Right lobe of liver (tissue), 6 donors: ENCODE measurements at regions not wholly inside any gene's neighbourhood (a gene's known extent, or its start where the extent isn't known, plus 50 kb on each side); places are given as distances from the start of the nearest gene placed in this dataset.
A peak's percentile ranks its signal among the peaks of the same experiment; 100 is the strongest.

ENCODE experiments used
- ATAC-seq, 4 donors: fragments of 200-7000 bp; cut with Tn5 transposase; one replicate each; pipeline ENCODE4 v1.9.1; 2020; ENCODE audit warnings: mild to moderate bottlenecking in 4 of 4, moderate library complexity in 4 of 4
- DNase-seq, 3 donors: peaks; one replicate each; pipeline ENCODE4 v3.0.0-alpha.2; 2020
- H3K27ac ChIP-seq, 3 donors: fragments of 200-600 bp; one replicate each; pipeline ENCODE4 v1.8.0; 2022
- H3K27me3 ChIP-seq, 2 donors: fragments of 200-600 bp; one replicate each; pipeline ENCODE4 v1.8.0; 2022
- H3K36me3 ChIP-seq, 4 donors: fragments of 200-600 bp; sonication (generic) in 1 of 4; one replicate each; pipeline versions ENCODE4 v1.5.1 to v1.8.0; 2017 to 2022; ENCODE audit warnings: control low read depth in 1 of 4
- H3K4me1 ChIP-seq, 4 donors: fragments of 200-600 bp; sonication (generic) in 1 of 4; one replicate each; pipeline versions ENCODE4 v1.5.1 to v1.8.0; 2017 to 2022; ENCODE audit warnings: control low read depth in 1 of 4
- H3K4me3 ChIP-seq, 3 donors: fragments of 200-600 bp; one replicate each; pipeline ENCODE4 v1.8.0; 2022
- H3K9me3 ChIP-seq, 4 donors: fragments of 200-600 bp; sonication (generic) in 1 of 4; one replicate each; pipeline versions ENCODE4 v1.5.1 to v1.8.0; 2017 to 2022; ENCODE audit warnings: control low read depth in 1 of 4
- POLR2A ChIP-seq: fragments of 450-650 bp; IDR thresholded peaks from one replicate; pipeline ENCODE4 v1.6.1; 2017; ENCODE audit warnings: antibody characterized with exemption, mild to moderate bottlenecking
- WGBS: methylation state at CpG from one replicate; pipeline ENCODE4 v1.1.6; 2018; ENCODE audit warnings: low coverage, low lambda C conversion rate; ENCODE audit not compliant: insufficient coverage; ENCODE audit errors: missing lambda C conversion rate; 5-methylcytosine and 5-hydroxymethylcytosine counted together
- intact Hi-C, 2 donors: fragments of 100-400 bp; cut with DNase I; formaldehyde crosslinking; loops; one replicate each; pipeline versions ENCODE4 v1.11.2 to v1.14.1; 2022
- TF ChIP-seq, protein P1 (sequence below), 4 donors: fragments of 200-600 bp in 3 of 4; fragments of 450-650 bp in 1 of 4; IDR thresholded peaks; one replicate each; pipeline versions ENCODE4 v1.5.1 to v1.8.0; 2016 to 2022; ENCODE audit warnings: antibody characterized with exemption in 4 of 4, mild to moderate bottlenecking in 2 of 4
- donor health status: DM: no; HTN: yes; CAD: no.
- donor health status: DM: no; HTN: no; CAD: no.
- donor health status: DM: no; HTN: no; CAD: no.
- donor health status: DM: no; HTN: yes; CAD: no.
- donor health status: DM: no; HTN: yes; CAD: no.

DNA sequence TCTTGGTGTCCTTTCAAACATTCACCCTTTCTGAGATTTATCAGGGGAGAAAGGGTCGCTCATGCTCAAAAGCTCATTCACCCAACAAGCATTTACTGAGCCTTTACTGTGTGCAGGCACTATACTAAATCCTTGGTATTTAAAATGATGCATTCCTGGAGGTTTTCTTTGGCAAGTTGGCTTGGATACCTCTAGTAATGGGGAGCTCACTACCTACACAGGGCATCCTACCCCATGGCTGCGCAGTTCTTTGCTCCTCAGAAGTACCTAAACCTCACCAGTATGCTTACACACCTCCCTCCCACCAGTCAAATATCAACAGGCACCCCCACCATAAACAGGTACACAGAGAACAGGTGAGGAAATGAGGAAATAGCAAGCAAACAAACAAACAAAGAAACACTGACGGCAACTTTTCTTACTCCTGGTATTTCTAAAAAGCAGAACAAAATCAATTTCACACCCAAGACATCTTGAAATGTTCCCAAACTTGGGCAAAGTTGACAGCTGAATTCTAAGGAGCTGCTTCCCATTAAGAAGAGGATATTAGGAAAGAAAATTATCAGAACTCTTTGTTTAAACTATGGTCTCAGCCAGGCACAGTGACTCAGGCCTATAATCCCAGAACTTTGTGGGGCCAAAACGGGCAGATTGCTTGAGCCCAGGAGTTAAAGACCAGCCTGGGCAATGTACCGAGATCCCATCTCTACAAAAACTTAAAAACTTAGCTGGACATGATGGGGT is 104.8 kb downstream of the PSMG1 start:
- intact Hi-C loops, result no loop called here
- ATAC-seq (no peak), DNase-seq (no peak)
- WGBS, result 46% methylated on average over 2 of the region's 5 CpGs
- no peak for TF ChIP-seq POLR2A
- TF ChIP-seq, protein P1, sequence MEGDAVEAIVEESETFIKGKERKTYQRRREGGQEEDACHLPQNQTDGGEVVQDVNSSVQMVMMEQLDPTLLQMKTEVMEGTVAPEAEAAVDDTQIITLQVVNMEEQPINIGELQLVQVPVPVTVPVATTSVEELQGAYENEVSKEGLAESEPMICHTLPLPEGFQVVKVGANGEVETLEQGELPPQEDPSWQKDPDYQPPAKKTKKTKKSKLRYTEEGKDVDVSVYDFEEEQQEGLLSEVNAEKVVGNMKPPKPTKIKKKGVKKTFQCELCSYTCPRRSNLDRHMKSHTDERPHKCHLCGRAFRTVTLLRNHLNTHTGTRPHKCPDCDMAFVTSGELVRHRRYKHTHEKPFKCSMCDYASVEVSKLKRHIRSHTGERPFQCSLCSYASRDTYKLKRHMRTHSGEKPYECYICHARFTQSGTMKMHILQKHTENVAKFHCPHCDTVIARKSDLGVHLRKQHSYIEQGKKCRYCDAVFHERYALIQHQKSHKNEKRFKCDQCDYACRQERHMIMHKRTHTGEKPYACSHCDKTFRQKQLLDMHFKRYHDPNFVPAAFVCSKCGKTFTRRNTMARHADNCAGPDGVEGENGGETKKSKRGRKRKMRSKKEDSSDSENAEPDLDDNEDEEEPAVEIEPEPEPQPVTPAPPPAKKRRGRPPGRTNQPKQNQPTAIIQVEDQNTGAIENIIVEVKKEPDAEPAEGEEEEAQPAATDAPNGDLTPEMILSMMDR (IDR thresholded peaks at IDR 0.05), result no peak
- Histone ChIP-seq H3K36me3 (no peaks in the 10 kb centered on the region), H3K4me3 (no peak overlapping the region), H3K4me1 (peaks cover 0 to 24% (median 3%) of the 10 kb centered on the region in 4 donors), H3K27ac (no peak overlapping the region), H3K9me3 (no peaks in the 10 kb centered on the region), H3K27me3 (no peaks in the 10 kb centered on the region)

DNA sequence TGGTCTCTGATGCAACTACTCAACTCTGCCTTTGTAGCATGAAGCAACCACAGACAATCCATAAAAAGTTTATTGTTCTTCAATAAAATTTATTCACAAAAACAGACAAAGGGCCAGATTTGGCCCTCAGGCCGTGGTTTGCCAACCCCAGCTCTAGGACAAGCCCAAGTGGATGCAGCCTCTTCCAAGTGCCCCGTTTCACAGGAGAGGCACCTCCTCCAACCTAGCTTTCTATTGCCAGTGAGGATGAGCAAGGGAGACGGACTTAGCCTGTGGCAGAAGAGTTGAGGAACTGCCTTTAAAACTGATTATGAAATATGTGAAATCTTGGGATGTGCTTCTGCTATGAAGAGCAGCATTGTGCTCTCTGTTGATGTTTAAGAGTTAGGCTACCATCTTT is 105.4 kb downstream of the PSMG1 start:
- TF ChIP-seq, protein P1 (IDR thresholded peaks at IDR 0.05), result no peak
- no peak for TF ChIP-seq POLR2A
- Histone ChIP-seq H3K4me3 (no peak overlapping the region), H3K9me3 (no peaks in the 10 kb centered on the region), H3K36me3 (no peaks in the 10 kb centered on the region), H3K4me1 (peaks cover 0 to 18% (median 3%) of the 10 kb centered on the region in 4 donors), H3K27ac (no peak overlapping the region), H3K27me3 (no peaks in the 10 kb centered on the region)
- ATAC-seq, result no peak
- WGBS, result 39% methylated on average over 3 of the region's 3 CpGs
- intact Hi-C loops, result no loop called here
- no peak for DNase-seq

DNA sequence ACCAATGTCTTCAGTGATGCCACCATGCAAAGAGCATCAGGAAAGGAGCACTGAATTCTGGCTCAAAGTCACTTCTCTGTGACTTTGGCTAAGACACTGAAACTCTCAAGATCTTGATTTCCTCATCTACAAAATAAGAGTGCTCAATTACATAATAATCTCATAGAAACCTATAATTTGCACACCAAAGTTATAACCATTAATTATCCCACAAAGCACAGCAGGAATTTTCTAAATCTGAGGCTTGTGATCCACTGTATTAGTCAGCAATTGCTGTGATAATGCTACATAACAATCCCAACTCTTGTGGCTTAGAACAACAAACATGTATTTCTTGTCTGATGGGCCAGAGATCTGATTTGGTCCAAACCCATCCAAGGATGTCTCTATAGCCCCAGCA is 108.7 kb downstream of the PSMG1 start:
- no peak overlapping the region for H3K4me3 ChIP-seq
- H3K27me3 ChIP-seq, result no peaks in the 10 kb centered on the region
- intact Hi-C loops, result no loop called here
- no peak for DNase-seq
- ATAC-seq, result no peak
- no peaks in the 10 kb centered on the region for H3K36me3 ChIP-seq
- TF ChIP-seq, protein P1 (IDR thresholded peaks at IDR 0.05), result no peak
- TF ChIP-seq POLR2A, result no peak
- H3K4me1 ChIP-seq, result peaks cover 0 to 14% (median 3%) of the 10 kb centered on the region in 4 donors
- no peaks in the 10 kb centered on the region for H3K9me3 ChIP-seq
- no peak overlapping the region for H3K27ac ChIP-seq

DNA sequence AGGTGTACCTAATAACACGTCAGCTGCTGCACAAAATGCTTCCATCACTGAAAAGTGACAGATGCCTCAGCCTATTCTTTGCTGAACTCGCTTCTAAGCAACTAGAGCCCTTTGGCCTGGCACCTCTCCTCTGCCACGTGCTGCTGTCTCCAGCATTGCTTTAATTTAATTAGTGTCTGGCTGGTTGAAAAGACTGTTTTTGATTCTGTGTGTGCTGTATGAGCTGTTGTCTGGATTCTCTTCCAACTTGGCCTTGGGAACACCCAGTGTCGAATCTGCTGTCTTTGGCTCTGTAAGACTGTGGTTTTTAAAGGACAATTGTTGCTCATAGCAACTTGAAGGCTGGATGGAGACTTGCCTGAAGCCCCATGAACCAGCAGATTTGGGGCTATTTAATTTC is 109.5 kb downstream of the PSMG1 start:
- no peaks in the 10 kb centered on the region for H3K36me3 ChIP-seq
- WGBS, result 92% methylated on average over 2 of the region's 4 CpGs
- TF ChIP-seq, protein P1 (IDR thresholded peaks at IDR 0.05), result no peak
- TF ChIP-seq POLR2A, result no peak
- no peak overlapping the region for H3K4me3 ChIP-seq
- no peaks in the 10 kb centered on the region for H3K9me3 ChIP-seq
- peaks cover 0 to 8% (median 0%) of the 10 kb centered on the region in 4 donors for H3K4me1 ChIP-seq
- H3K27me3 ChIP-seq, result no peaks in the 10 kb centered on the region
- intact Hi-C loops, result no loop called here
- no peak for ATAC-seq
- H3K27ac ChIP-seq, result no peak overlapping the region
- peak in 1 of 3 donors; percentile 5 for DNase-seq

DNA sequence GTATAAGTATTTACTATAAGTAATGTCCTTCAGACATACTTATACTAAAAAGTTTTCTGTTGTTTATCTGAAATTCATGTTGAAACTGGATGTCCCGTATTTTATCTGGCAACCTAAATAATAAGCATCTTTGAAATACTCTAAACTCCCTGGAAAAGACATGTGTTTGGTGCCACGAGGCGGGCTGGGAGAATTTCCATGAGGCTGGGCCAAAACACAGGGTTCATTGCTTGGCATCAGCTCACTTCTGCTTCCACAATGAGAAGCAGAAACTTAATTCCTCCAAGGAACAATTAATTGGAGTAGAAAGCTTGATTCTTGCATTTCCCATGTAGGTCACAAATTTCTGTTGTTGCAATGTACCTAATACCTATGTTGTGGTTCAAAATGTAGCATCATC is 110.2 kb downstream of the PSMG1 start:
- TF ChIP-seq, protein P1 (IDR thresholded peaks at IDR 0.05), result no peak
- no peak for TF ChIP-seq POLR2A
- ATAC-seq, result no peak
- H3K27me3 ChIP-seq, result no peaks in the 10 kb centered on the region
- 68% methylated on average over 3 of the region's 3 CpGs for WGBS
- peaks cover 0 to 8% (median 0%) of the 10 kb centered on the region in 4 donors for H3K4me1 ChIP-seq
- no peaks in the 10 kb centered on the region for H3K36me3 ChIP-seq
- intact Hi-C loops, result no loop called here
- H3K27ac ChIP-seq, result no peak overlapping the region
- no peaks in the 10 kb centered on the region for H3K9me3 ChIP-seq
- DNase-seq, result no peak
- H3K4me3 ChIP-seq, result no peak overlapping the region
